ENCODE measurements at regions not wholly inside any gene's neighbourhood (a gene's known extent, or its start where the extent isn't known, plus 50 kb on each side); places are given as distances from the start of the nearest gene placed in this dataset.

GRCh38 chr5:173730632-173731298, 114.3 kb upstream of the BOD1 start:
- no peaks in the 10 kb centered on the region for H3K36me3 ChIP-seq (ENCODE audit: insufficient read depth, low read length)
- no peaks in the 10 kb centered on the region for H3K9me3 ChIP-seq (ENCODE audit: low read depth, low read length)
- TF ChIP-seq POLR2AphosphoS5 (IDR thresholded peaks at IDR 0.05; ENCODE audit: borderline replicate concordance, low read depth, low read length) (no peak), EZH2 (IDR thresholded peaks at IDR 0.05) (no peak), FOXP2 (optimal IDR thresholded peaks at IDR 0.05; ENCODE audit: control extremely low read depth, extremely low read length, insufficient read depth) (no peak)
- no peak overlapping the region for H3K27ac ChIP-seq
- DNase-seq (ENCODE audit: low read depth, low spot score) = no peak
- no peak overlapping the region for H3K4me3 ChIP-seq
- H3K9ac ChIP-seq (ENCODE audit: insufficient read length) = no peak overlapping the region

DNA sequence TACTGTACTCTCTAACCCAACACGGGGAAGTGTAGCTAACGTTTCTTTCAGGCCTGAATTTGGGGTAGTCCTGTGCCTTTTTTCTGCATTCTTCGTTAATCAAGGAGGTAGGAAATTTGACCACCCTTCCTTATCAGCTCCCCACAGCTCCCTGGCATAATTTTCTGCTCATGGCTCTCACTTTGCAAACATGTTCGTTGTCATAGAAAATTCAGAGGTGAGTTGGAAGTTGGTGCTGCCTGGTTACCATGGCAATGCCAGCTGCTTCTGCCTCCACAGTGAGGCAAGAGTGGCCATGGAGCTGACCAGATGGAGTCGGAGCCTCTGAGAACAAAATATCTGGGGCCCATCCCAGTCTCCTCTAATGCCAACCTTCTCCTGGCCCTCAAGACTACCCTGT, 116.6 kb upstream of the BOD1 start:
- DNase-seq (ENCODE audit: low read depth, low spot score) = no peak
- Histone ChIP-seq H3K9ac (ENCODE audit: insufficient read length) (no peak overlapping the region), H3K9me3 (ENCODE audit: low read depth, low read length) (no peaks in the 10 kb centered on the region), H3K36me3 (ENCODE audit: insufficient read depth, low read length) (no peaks in the 10 kb centered on the region), H3K27ac (no peak overlapping the region), H3K4me3 (no peak overlapping the region)
- TF ChIP-seq EZH2 (IDR thresholded peaks at IDR 0.05) (no peak), POLR2AphosphoS5 (IDR thresholded peaks at IDR 0.05; ENCODE audit: borderline replicate concordance, low read depth, low read length) (no peak)

GRCh38 chr5:173733425-173733824, 117.0 kb upstream of the BOD1 start:
- Histone ChIP-seq H3K4me3 (no peak overlapping the region), H3K36me3 (ENCODE audit: insufficient read depth, low read length) (no peaks in the 10 kb centered on the region), H3K9me3 (ENCODE audit: low read depth, low read length) (no peaks in the 10 kb centered on the region), H3K9ac (ENCODE audit: insufficient read length) (no peak overlapping the region), H3K27ac (no peak overlapping the region)
- DNase-seq (ENCODE audit: low read depth, low spot score) = no peak
- no peak for TF ChIP-seq POLR2AphosphoS5 (IDR thresholded peaks at IDR 0.05; ENCODE audit: borderline replicate concordance, low read depth, low read length)

- no peak overlapping the region for H3K9ac ChIP-seq (ENCODE audit: insufficient read length)
- no peaks in the 10 kb centered on the region for H3K9me3 ChIP-seq (ENCODE audit: low read depth, low read length)
- H3K4me3 ChIP-seq = no peak overlapping the region
- no peak for TF ChIP-seq EZH2 (IDR thresholded peaks at IDR 0.05)
- no peak for TF ChIP-seq FOXP2 (optimal IDR thresholded peaks at IDR 0.05; ENCODE audit: control extremely low read depth, extremely low read length, insufficient read depth)
- no peak for TF ChIP-seq POLR2AphosphoS5 (IDR thresholded peaks at IDR 0.05; ENCODE audit: borderline replicate concordance, low read depth, low read length)
- no peak overlapping the region for H3K27ac ChIP-seq
- H3K36me3 ChIP-seq (ENCODE audit: insufficient read depth, low read length) = no peaks in the 10 kb centered on the region
- DNase-seq (ENCODE audit: low read depth, low spot score) = no peak
These were observed 117.5 kb upstream of the BOD1 start for GRCh38 chr5:173733831-173734501.

GRCh38 chr5:173734716-173735115, 118.3 kb upstream of the BOD1 start:
- TF ChIP-seq FOXP2 (optimal IDR thresholded peaks at IDR 0.05; ENCODE audit: control extremely low read depth, extremely low read length, insufficient read depth) = no peak
- no peak for TF ChIP-seq POLR2AphosphoS5 (IDR thresholded peaks at IDR 0.05; ENCODE audit: borderline replicate concordance, low read depth, low read length)
- no peak for TF ChIP-seq EZH2 (IDR thresholded peaks at IDR 0.05)
- DNase-seq (ENCODE audit: low read depth, low spot score) = no peak
- Histone ChIP-seq H3K9me3 (ENCODE audit: low read depth, low read length) (no peaks in the 10 kb centered on the region), H3K4me3 (no peak overlapping the region), H3K36me3 (ENCODE audit: insufficient read depth, low read length) (no peaks in the 10 kb centered on the region), H3K27ac (no peak overlapping the region), H3K9ac (ENCODE audit: insufficient read length) (no peak overlapping the region)

GRCh38 chr5:173735184-173735583, 118.7 kb upstream of the BOD1 start:
- no peak for DNase-seq (ENCODE audit: low read depth, low spot score)
- H3K4me3 ChIP-seq = no peak overlapping the region
- H3K9ac ChIP-seq (ENCODE audit: insufficient read length) = no peak overlapping the region
- H3K27ac ChIP-seq = no peak overlapping the region
- no peaks in the 10 kb centered on the region for H3K9me3 ChIP-seq (ENCODE audit: low read depth, low read length)
- H3K36me3 ChIP-seq (ENCODE audit: insufficient read depth, low read length) = no peaks in the 10 kb centered on the region
- no peak for TF ChIP-seq FOXP2 (optimal IDR thresholded peaks at IDR 0.05; ENCODE audit: control extremely low read depth, extremely low read length, insufficient read depth)
- no peak for TF ChIP-seq EZH2 (IDR thresholded peaks at IDR 0.05)
- no peak for TF ChIP-seq POLR2AphosphoS5 (IDR thresholded peaks at IDR 0.05; ENCODE audit: borderline replicate concordance, low read depth, low read length)

GRCh38 chr5:173735691-173736090, 119.2 kb upstream of the BOD1 start:
- Histone ChIP-seq H3K9me3 (ENCODE audit: low read depth, low read length) (no peaks in the 10 kb centered on the region), H3K4me3 (no peak overlapping the region), H3K36me3 (ENCODE audit: insufficient read depth, low read length) (no peaks in the 10 kb centered on the region), H3K9ac (ENCODE audit: insufficient read length) (no peak overlapping the region), H3K27ac (no peak overlapping the region)
- TF ChIP-seq POLR2AphosphoS5 (IDR thresholded peaks at IDR 0.05; ENCODE audit: borderline replicate concordance, low read depth, low read length) (no peak), EZH2 (IDR thresholded peaks at IDR 0.05) (no peak), FOXP2 (optimal IDR thresholded peaks at IDR 0.05; ENCODE audit: control extremely low read depth, extremely low read length, insufficient read depth) (no peak)
- no peak for DNase-seq (ENCODE audit: low read depth, low spot score)

- Histone ChIP-seq H3K4me3 (no peak overlapping the region), H3K36me3 (ENCODE audit: insufficient read depth, low read length) (no peaks in the 10 kb centered on the region), H3K27ac (no peak overlapping the region), H3K9me3 (ENCODE audit: low read depth, low read length) (no peaks in the 10 kb centered on the region), H3K9ac (ENCODE audit: insufficient read length) (no peak overlapping the region)
- DNase-seq (ENCODE audit: low read depth, low spot score) = no peak
- no peak for TF ChIP-seq POLR2AphosphoS5 (IDR thresholded peaks at IDR 0.05; ENCODE audit: borderline replicate concordance, low read depth, low read length)
- no peak for TF ChIP-seq FOXP2 (optimal IDR thresholded peaks at IDR 0.05; ENCODE audit: control extremely low read depth, extremely low read length, insufficient read depth)
- TF ChIP-seq EZH2 (IDR thresholded peaks at IDR 0.05) = no peak
These were observed 119.9 kb upstream of the BOD1 start for GRCh38 chr5:173736374-173736773.

Data from SK-N-MC (cell line).